ENCODE measurements at regions not wholly inside any gene's neighbourhood (a gene's known extent, or its start where the extent isn't known, plus 50 kb on each side); places are given as distances from the start of the nearest gene placed in this dataset.
"Not testable (repeated sequence)": the region's sequence is repeated elsewhere in the genome, so short reads cannot be mapped to it uniquely, and the experiment has no call there.

DNA sequence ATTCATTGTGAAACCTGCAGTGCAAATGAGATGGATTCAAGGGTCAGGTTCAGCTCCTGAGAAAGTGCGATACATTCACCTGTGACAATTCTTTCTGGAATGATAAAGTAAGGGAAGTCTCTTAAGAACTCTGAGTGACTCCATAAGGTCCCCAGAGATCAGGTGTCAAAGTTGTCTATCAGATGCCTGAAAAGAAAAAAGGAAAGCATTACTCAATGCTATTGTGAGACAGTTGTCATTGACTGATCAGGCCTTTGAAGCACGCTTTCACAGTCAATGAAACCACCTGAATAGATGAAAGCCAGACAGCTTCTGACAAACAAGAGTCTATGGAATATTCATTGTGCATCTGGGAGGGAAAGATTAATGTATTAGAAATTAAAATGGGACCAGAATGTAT lies 252.7 kb upstream of the GALNT5 start:
- intact Hi-C loops (cut with DNase I): no loop called here
- Histone ChIP-seq H3K36me3 (replicated peaks in 1 of 2) (no peaks in the 10 kb centered on the region), H3K27ac (no peak overlapping the region), H3K4me3 (no peak overlapping the region), H3K9me3 (replicated peaks in 1 of 3) (no peaks in the 10 kb centered on the region), H3K4me1 (replicated peaks in 1 of 2) (no peaks in the 10 kb centered on the region), H3K27me3 (no peaks in the 10 kb centered on the region)
- DNase-seq: no peak
- TF ChIP-seq POLR2A (IDR thresholded peaks at IDR 0.05): no peak
- TF ChIP-seq, protein P1, sequence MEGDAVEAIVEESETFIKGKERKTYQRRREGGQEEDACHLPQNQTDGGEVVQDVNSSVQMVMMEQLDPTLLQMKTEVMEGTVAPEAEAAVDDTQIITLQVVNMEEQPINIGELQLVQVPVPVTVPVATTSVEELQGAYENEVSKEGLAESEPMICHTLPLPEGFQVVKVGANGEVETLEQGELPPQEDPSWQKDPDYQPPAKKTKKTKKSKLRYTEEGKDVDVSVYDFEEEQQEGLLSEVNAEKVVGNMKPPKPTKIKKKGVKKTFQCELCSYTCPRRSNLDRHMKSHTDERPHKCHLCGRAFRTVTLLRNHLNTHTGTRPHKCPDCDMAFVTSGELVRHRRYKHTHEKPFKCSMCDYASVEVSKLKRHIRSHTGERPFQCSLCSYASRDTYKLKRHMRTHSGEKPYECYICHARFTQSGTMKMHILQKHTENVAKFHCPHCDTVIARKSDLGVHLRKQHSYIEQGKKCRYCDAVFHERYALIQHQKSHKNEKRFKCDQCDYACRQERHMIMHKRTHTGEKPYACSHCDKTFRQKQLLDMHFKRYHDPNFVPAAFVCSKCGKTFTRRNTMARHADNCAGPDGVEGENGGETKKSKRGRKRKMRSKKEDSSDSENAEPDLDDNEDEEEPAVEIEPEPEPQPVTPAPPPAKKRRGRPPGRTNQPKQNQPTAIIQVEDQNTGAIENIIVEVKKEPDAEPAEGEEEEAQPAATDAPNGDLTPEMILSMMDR (IDR thresholded peaks at IDR 0.05): no peak
- 81 to 93% (median 87%) methylated on average over 2 of the region's 2 CpGs for WGBS, 4 donors

DNA sequence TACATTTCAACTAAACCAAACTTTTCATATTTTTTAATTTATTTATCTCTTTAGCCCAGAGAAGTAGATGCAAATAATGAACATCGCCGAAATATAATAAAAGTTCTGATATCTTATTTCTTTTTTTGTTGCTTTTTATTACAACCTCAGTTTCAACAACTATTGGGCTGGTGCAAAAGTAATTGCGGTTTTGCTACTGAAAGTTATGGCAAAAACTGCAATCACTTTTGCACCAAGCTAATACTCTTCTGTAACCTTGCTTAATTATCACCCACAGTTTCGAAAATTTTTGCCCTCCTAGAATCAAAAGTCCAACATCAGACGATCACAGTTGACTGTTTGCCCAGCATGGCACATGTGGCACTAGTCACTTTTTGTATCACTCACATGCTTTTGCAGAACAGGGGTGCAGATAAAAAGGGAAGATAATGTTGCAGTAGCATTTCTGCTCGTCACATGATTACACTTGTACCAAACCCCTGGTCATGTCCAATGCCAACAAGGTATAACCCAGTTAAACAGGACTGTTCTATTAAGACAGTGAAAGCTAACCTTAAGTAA lies 242.4 kb upstream of the GALNT5 start:
- Histone ChIP-seq H3K9me3 (replicated peaks in 1 of 3) (no peaks in the 10 kb centered on the region), H3K36me3 (replicated peaks in 1 of 2) (no peaks in the 10 kb centered on the region), H3K4me3 (no peak overlapping the region), H3K4me1 (replicated peaks in 1 of 2) (no peaks in the 10 kb centered on the region), H3K27ac (no peak overlapping the region), H3K27me3 (no peaks in the 10 kb centered on the region)
- 81 to 86% (median 84%) methylated on average over 6 of the region's 6 CpGs for whole genome bisulfite sequencing, 4 donors
- intact Hi-C loops (cut with DNase I): no loop called here
- TF ChIP-seq, protein P1 (IDR thresholded peaks at IDR 0.05): no peak
- no peak for TF ChIP-seq POLR2A (IDR thresholded peaks at IDR 0.05)
- no peak for DNase-seq

DNA sequence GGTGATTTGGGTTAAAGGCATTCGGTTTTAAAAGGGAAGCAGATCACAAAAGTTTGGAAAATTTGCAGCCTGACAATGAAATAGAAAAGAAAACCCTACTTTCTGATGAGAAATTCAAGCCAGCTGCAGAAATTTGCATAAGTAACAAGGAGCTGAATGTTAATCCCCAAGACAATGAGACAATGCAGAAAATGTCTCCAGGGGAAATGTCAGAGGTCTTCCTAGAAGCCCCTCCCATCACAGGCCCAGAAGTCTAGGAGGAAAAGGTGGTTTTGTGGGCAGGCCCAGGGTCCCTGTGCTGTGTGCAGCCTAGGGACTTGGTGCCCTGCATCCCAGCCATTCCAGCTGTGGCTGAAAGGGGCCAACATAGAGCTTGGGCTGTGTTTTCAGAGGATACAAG lies 234.2 kb upstream of the GALNT5 start:
- H3K27ac ChIP-seq; H3K4me3 ChIP-seq; H3K4me1 ChIP-seq (replicated peaks in 1 of 2); H3K9me3 ChIP-seq (replicated peaks in 1 of 3); H3K27me3 ChIP-seq; H3K36me3 ChIP-seq (replicated peaks in 1 of 2); DNase-seq; intact Hi-C loops (cut with DNase I): not testable (repeated sequence)
- 63 to 79% (median 66%) methylated on average over 1 of the region's 1 CpG for WGBS, 4 donors

DNA sequence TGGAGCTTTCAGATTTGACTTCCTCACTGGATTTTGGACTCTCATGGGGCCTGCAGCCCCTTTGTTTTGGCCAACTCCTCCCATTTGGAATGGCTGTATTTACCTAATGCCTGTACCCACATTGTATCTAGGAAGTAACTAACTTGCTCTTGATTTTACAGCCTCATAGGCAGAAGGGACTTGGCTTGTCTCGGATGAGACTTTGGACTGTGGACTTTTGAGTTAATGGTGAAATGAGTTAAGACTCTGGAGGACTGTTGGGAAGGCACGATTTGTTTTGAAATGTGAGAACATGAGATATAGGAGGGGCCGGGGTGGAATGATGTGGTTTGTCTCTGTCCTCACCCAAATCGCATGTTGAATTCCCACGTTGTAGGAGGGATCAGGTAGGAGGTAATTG lies 233.4 kb upstream of the GALNT5 start:
- no peak for TF ChIP-seq POLR2A (IDR thresholded peaks at IDR 0.05)
- TF ChIP-seq, protein P1 (IDR thresholded peaks at IDR 0.05): no peak
- no peak for DNase-seq
- Histone ChIP-seq H3K27ac (no peak overlapping the region), H3K27me3 (no peaks in the 10 kb centered on the region), H3K36me3 (replicated peaks in 1 of 2) (no peaks in the 10 kb centered on the region), H3K9me3 (replicated peaks in 1 of 3) (no peaks in the 10 kb centered on the region), H3K4me1 (replicated peaks in 1 of 2) (no peaks in the 10 kb centered on the region), H3K4me3 (no peak overlapping the region)
- WGBS, 4 donors: 85 to 88% (median 86%) methylated on average over 5 of the region's 5 CpGs
- intact Hi-C loops (cut with DNase I): no loop called here

DNA sequence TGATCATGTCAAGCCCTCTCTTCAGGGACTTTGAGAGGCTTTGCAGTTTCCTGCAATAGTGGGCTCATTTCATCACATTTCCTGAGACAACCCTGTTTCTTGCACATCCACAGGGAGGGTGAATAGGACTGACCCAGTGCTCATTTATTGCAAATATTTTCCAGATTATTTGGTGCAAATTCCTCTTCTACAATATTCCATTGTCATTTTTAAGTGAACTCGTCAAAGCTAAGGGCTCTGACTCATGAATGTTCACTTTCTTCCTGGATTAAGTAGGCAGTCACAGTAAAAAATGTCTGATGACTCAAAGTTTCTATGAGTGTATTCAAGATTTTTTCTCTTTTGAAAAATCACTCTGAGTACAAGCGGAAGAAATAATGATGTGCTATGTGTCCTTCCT lies 225.5 kb upstream of the GALNT5 start:
- Histone ChIP-seq H3K36me3 (replicated peaks in 1 of 2) (no peaks in the 10 kb centered on the region), H3K27ac (peak overlapping the region in 2 of 5 donors; percentile 15 to 70), H3K4me3 (no peak overlapping the region), H3K4me1 (replicated peaks in 1 of 2) (no peaks in the 10 kb centered on the region), H3K27me3 (no peaks in the 10 kb centered on the region), H3K9me3 (replicated peaks in 1 of 3) (no peaks in the 10 kb centered on the region)
- TF ChIP-seq, protein P1 (IDR thresholded peaks at IDR 0.05): no peak
- DNase-seq: peak in 3 of 7 donors; percentile 7 to 30 (median 20)
- intact Hi-C loops (cut with DNase I): no loop called here
- WGBS, 4 donors: 31 to 40% (median 36%) methylated on average over 2 of the region's 2 CpGs

All from adrenal gland (tissue), 9 donors.